ENCODE measurements at regions not wholly inside any gene's neighbourhood (a gene's known extent, or its start where the extent isn't known, plus 50 kb on each side); places are given as distances from the start of the nearest gene placed in this dataset.

GRCh38 chr3:87800516-87800915 lies 258.3 kb downstream of the CGGBP1 start:
- Histone ChIP-seq H3K9me2 (ENCODE audit: insufficient read depth, low read length) (no peaks in the 10 kb centered on the region), H3K36me3 (ENCODE audit: insufficient read depth, low read length) (no peaks in the 10 kb centered on the region), H3K79me2 (replicated peaks; ENCODE audit: insufficient read depth, low read length) (no peaks in the 10 kb centered on the region), H3F3A (ENCODE audit: insufficient read depth, low read length, poor library complexity, severe bottlenecking) (no peaks in the 10 kb centered on the region), H3K9me3 (ENCODE audit: low read length) (no peaks in the 10 kb centered on the region), H3K4me2 (ENCODE audit: low read length) (no peak overlapping the region), H3K27ac (ENCODE audit: low read length) (no peak overlapping the region), H3K27me3 (ENCODE audit: insufficient read depth, low read depth, low read length) (no peaks in the 10 kb centered on the region), H3K4me3 (ENCODE audit: low read length) (no peak overlapping the region), H2AFZ (ENCODE audit: low read depth, low read length) (no peak overlapping the region), H3K9ac (ENCODE audit: low read length) (no peak overlapping the region), H4K20me1 (ENCODE audit: insufficient read depth) (no peaks in the 10 kb centered on the region)
- TF ChIP-seq TAF1 (IDR thresholded peaks at IDR 0.05; ENCODE audit: low read depth) (no peak), EP300 (conservative IDR thresholded peaks at IDR 0.05; ENCODE audit: poor library complexity, severe bottlenecking) (no peak), POLR2AphosphoS5 (IDR thresholded peaks at IDR 0.05) (no peak), REST (IDR thresholded peaks at IDR 0.05; ENCODE audit: borderline replicate concordance) (no peak), CTCF (IDR thresholded peaks at IDR 0.05; ENCODE audit: poor library complexity, severe bottlenecking) (no peak), SMC3 (conservative IDR thresholded peaks at IDR 0.05; ENCODE audit: poor library complexity) (no peak), RAD21 (conservative IDR thresholded peaks at IDR 0.05) (no peak), MXI1 (conservative IDR thresholded peaks at IDR 0.05; ENCODE audit: poor library complexity, severe bottlenecking) (no peak), EZH2 (IDR thresholded peaks at IDR 0.05; ENCODE audit: borderline replicate concordance, insufficient read depth, low read length, poor library complexity, severe bottlenecking) (no peak)

GRCh38 chr3:87798567-87798947 lies 260.2 kb downstream of the CGGBP1 start:
- Histone ChIP-seq H3F3A (ENCODE audit: insufficient read depth, low read length, poor library complexity, severe bottlenecking) (no peaks in the 10 kb centered on the region), H3K9ac (ENCODE audit: low read length) (no peak overlapping the region), H3K9me3 (ENCODE audit: low read length) (no peaks in the 10 kb centered on the region), H2AFZ (ENCODE audit: low read depth, low read length) (no peak overlapping the region), H3K4me3 (ENCODE audit: low read length) (no peak overlapping the region), H3K79me2 (replicated peaks; ENCODE audit: insufficient read depth, low read length) (no peaks in the 10 kb centered on the region), H3K27me3 (ENCODE audit: insufficient read depth, low read depth, low read length) (peaks cover 7% of the 10 kb centered on the region), H3K27ac (ENCODE audit: low read length) (no peak overlapping the region), H3K9me2 (ENCODE audit: insufficient read depth, low read length) (no peaks in the 10 kb centered on the region), H4K20me1 (ENCODE audit: insufficient read depth) (no peaks in the 10 kb centered on the region), H3K4me2 (ENCODE audit: low read length) (no peak overlapping the region), H3K36me3 (ENCODE audit: insufficient read depth, low read length) (no peaks in the 10 kb centered on the region)
- TF ChIP-seq POLR2AphosphoS5 (IDR thresholded peaks at IDR 0.05): no peak
- TF ChIP-seq REST (IDR thresholded peaks at IDR 0.05; ENCODE audit: borderline replicate concordance): no peak
- no peak for TF ChIP-seq RAD21 (conservative IDR thresholded peaks at IDR 0.05)
- TF ChIP-seq CTCF (IDR thresholded peaks at IDR 0.05; ENCODE audit: poor library complexity, severe bottlenecking): no peak
- no peak for TF ChIP-seq TAF1 (IDR thresholded peaks at IDR 0.05; ENCODE audit: low read depth)
- TF ChIP-seq SMC3 (conservative IDR thresholded peaks at IDR 0.05; ENCODE audit: poor library complexity): no peak
- no peak for TF ChIP-seq MXI1 (conservative IDR thresholded peaks at IDR 0.05; ENCODE audit: poor library complexity, severe bottlenecking)
- no peak for TF ChIP-seq EZH2 (IDR thresholded peaks at IDR 0.05; ENCODE audit: borderline replicate concordance, insufficient read depth, low read length, poor library complexity, severe bottlenecking)
- no peak for TF ChIP-seq EP300 (conservative IDR thresholded peaks at IDR 0.05; ENCODE audit: poor library complexity, severe bottlenecking)

All from neural cell (in vitro differentiated cells).